ENCODE measurements at regions not wholly inside any gene's neighbourhood (a gene's known extent, or its start where the extent isn't known, plus 50 kb on each side); places are given as distances from the start of the nearest gene placed in this dataset.
"Not testable (repeated sequence)": the region's sequence is repeated elsewhere in the genome, so short reads cannot be mapped to it uniquely, and the experiment has no call there.

DNA sequence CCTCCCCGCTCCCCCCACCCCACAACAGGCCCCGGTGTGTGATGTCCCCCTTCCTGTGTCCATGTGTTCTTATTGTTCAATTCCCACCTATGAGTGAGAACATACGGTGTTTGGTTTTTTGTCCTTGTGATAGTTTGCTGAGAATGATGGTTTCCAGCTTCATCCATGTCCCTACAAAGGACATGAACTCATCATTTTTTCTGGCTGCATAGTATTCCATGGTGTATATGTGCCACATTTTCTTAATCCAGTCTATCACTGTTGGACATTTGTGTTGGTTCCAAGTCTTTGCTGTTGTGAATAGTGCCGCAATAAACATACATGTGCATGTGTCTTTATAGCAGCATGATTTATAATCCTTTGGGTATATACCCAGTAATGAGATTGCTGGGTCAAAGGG, 104.3 kb downstream of the MTPN start:
- not testable (repeated sequence) for H3K36me3 ChIP-seq, DNase-seq, H3K4me3 ChIP-seq, H3K27me3 ChIP-seq, H3K9me3 ChIP-seq

DNA sequence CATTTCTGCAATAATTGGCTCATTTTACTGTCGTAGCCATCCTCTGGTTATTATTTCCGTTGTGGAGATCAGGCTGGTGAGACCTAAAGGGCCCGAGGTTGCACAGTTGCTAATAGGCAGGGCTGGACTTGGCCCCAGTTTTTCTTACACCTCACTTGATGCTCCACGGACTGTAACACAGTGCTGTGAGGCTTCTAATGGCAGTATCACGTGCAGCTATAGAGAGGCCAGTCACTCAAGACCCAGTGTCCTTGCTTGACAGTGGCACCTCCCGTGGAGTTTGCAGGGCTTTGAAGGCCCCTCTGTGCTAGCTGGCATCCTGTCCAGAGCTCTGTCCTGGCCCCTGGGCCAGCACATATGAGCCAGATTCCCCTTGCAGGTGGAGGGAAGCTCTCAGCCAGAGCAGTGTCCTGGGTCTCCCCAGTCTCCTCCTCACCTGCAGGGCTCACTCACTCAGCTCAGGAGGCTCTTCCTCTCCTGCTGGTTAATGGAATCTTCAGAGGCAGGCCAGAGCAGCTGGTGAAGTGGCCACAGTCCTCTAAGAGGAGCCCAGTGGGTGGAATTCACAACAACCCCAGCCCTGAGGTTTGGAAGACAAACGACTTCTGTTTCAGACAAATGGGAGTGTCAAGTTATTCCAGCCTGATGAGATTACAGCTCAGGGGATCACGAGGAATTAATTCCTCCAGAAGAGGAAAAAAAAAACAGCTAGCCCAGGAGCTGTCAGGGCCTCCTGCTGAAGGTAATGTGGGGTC, 114.2 kb upstream of the FAM180A start:
- no peaks in the 10 kb centered on the region for H3K36me3 ChIP-seq
- no peak overlapping the region for H3K4me3 ChIP-seq
- no peak for DNase-seq
- H3K27me3 ChIP-seq, result no peaks in the 10 kb centered on the region
- H3K9me3 ChIP-seq, result no peaks in the 10 kb centered on the region

DNA sequence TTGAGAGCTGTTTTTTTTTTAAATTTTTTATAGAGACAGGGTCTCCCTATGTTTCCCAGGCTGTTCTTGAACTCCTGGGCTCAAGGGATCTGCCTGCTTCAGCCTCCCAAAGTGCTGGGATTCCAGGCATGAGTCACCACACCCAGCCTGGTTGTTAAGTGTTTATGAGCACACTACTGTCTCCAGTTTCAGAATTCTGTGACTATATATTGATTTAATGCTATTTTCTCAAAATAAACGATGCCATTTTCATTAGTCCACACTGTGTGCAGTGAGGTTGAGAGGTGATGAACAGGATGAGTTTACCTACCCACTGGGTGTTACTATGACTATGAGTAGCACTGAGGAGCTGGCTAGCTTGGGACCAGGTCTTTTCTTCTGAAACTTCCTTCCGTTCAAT, 110.9 kb upstream of the FAM180A start:
- Histone ChIP-seq H3K9me3 (no peaks in the 10 kb centered on the region), H3K27me3 (no peaks in the 10 kb centered on the region), H3K4me3 (no peak overlapping the region), H3K36me3 (no peaks in the 10 kb centered on the region)
- peak; percentile 42 for DNase-seq

DNA sequence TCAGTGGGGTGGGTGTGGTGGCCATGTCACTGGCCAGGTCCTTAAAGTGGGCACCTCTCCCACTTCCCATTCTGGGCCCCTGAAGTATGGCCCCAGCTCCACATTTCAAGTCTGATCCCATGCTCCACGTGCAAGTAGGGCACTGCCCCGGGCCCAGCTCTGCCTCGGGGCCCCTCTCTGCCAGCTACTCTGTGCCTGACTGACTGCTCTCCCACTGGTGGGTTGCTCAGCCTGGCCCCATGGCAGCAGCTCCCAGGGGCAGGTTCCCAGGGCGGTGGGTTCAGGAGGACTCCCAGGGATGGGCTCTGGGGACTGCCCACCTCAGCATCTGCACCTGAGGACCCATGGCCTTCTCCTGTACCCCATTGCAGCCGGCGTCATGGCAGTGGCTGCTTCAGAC, 110.2 kb upstream of the FAM180A start:
- DNase-seq, result no peak
- H3K36me3 ChIP-seq, result no peaks in the 10 kb centered on the region
- H3K27me3 ChIP-seq, result no peaks in the 10 kb centered on the region
- H3K9me3 ChIP-seq, result no peaks in the 10 kb centered on the region
- no peak overlapping the region for H3K4me3 ChIP-seq

DNA sequence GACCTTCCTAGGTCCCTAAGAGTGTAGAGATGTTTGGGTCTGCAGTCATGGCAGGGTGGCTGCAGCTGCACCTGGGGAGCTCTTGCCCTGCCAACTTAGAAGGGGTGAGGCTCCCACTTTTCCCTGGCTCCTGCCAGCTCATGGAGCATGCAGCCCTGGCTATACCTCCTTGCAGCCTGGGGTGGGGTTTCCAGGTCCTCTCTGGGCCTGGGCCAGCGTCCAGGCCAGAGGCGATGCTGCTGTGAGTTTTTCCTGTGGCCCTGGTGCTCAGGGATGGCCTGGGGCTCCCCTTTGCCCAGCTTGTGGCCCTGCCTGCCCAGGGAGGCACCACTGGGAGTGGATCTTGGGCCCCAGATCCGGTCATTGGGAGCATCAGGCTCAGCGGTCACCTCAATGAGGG, 109.8 kb upstream of the FAM180A start:
- no peaks in the 10 kb centered on the region for H3K9me3 ChIP-seq
- no peaks in the 10 kb centered on the region for H3K27me3 ChIP-seq
- H3K4me3 ChIP-seq, result no peak overlapping the region
- no peak for DNase-seq
- no peaks in the 10 kb centered on the region for H3K36me3 ChIP-seq

DNA sequence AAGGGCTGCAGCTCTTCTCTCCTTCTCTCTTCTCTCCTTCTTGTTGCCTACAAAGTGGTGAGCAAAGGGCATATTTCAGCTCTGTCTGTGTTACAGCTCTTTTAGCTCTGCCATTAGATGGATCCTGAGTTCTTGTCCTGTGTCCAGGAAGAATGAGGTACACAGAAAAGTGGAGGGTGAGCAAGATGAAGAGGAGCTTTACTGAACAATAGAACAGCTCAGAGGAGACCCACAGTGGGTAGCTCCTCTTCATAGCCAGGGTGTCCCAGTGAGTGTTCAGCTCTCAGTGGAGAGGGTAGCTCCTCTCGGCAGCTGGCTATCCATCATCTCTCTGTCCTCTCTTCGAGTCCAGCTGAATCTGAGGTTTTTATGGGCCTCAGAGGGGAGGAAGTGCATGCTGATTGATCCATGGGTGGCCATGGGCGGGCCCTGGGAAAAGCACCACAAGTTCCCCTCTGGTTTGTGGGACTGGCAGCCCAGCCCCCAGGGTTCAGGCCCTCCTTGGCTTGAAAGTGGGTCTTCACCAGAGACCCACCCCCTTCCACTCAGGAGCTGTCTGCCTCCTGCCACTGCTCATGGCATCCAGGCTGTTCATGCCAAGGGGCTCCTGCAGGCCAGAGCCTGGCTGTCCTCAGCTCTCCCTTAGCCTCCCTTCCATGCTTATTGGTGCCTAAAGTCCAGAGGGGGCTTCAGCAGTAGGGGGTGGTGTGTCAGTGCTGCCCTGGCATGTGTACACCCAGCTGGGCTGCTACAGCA, 109.1 kb upstream of the FAM180A start:
- H3K4me3 ChIP-seq, result no peak overlapping the region
- H3K27me3 ChIP-seq, result no peaks in the 10 kb centered on the region
- H3K9me3 ChIP-seq, result no peaks in the 10 kb centered on the region
- H3K36me3 ChIP-seq, result no peaks in the 10 kb centered on the region
- no peak for DNase-seq

DNA sequence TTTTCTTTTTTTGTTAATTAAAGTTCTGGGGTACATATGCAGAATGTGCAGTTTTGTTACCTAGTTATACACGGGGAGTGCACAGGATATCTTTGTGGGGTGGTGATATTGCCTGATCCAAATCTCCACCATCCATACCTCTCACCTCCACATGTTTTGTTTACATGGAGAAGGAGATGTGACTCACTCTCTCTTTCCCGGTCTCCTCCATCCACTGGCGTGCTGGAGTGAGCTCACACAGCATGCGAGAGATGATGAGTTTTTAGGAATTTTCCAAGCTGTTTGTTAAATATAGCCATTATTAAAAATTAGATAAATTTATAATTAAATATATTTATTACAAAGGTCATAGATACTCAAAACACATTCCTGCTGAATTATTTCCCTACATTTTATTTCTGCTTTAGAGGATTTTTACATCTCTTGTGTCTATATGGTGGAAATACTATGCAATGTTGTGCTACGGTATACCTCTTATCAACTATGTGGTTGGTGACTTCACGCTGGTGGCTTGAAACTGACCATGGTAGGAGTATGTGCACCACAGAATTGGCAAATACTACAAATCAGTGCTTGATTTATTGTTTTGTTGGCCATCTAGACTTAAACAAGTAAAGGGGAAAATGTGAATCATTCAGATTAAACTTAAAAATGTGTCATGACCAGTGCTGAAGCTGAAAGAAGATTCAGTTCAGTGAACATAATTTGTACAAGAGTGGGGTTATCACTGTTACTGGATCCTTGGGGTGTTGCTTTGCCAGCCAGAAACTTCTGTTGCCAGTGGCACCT, 107.9 kb upstream of the FAM180A start:
- H3K27me3 ChIP-seq, result no peaks in the 10 kb centered on the region
- no peak for DNase-seq
- H3K36me3 ChIP-seq, result no peaks in the 10 kb centered on the region
- H3K4me3 ChIP-seq, result no peak overlapping the region
- H3K9me3 ChIP-seq, result no peaks in the 10 kb centered on the region

DNA sequence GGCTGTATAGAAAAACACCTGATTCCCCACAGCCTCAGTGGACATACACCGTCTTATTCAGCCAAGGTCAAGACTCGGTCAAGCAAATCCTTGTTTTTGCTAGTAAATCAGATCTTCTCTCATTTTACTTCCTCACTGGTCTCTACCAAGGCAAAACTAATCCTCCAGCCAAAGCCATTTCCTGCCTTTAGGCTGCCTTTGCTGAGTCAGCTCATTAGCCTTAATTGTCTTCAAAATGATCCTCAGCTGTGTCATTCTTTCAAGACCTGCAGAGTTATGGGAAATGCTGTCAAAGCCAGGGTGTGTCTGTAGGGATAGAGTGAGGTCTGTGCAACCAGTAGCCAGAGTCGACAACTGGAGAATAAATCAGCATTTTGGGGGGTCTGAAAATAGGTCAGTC, 107.2 kb upstream of the FAM180A start:
- Histone ChIP-seq H3K27me3 (no peaks in the 10 kb centered on the region), H3K4me3 (no peak overlapping the region), H3K36me3 (no peaks in the 10 kb centered on the region), H3K9me3 (no peaks in the 10 kb centered on the region)
- no peak for DNase-seq

DNA sequence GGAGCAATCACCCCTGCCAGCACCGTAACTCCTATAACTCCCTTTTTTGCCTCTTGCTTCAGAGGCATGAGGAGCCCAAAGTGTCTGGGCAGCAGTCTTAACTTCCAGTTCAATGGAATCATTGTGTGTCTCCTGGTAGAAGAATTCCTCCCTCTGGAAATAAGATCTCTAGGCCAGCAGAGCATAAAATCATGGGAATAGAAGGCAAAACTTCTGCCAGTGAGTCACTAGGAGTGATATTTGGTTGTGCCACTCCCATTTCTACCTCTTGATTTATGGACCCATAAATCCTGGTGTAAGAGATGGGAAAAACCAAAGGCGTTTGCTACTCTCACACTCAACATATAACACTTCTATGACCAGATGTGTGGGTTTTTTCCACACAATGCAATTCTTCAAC, 104.9 kb upstream of the FAM180A start:
- Histone ChIP-seq H3K9me3 (no peaks in the 10 kb centered on the region), H3K4me3 (no peak overlapping the region), H3K36me3 (no peaks in the 10 kb centered on the region), H3K27me3 (no peaks in the 10 kb centered on the region)
- DNase-seq, result no peak

DNA sequence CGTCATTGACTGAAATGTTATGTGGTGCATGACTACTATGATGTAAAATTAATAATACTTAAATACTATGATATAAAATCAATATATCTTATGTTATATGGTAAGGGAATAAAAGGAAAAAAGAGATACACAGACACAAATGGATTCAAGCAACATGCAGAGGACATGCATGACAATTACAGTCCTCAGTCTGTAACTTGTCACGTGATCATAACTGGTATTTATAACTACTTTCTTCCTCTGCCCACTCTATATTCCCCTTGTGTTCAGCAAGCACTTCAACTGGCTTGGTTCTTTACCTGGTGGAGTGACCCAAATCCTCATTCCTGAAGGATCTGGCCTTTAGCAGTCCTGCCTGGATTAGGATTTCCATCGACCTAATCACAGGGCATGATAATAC, 104.4 kb upstream of the FAM180A start:
- DNase-seq, result no peak
- H3K27me3 ChIP-seq, result no peaks in the 10 kb centered on the region
- H3K4me3 ChIP-seq, result no peak overlapping the region
- no peaks in the 10 kb centered on the region for H3K36me3 ChIP-seq
- H3K9me3 ChIP-seq, result no peaks in the 10 kb centered on the region

DNA sequence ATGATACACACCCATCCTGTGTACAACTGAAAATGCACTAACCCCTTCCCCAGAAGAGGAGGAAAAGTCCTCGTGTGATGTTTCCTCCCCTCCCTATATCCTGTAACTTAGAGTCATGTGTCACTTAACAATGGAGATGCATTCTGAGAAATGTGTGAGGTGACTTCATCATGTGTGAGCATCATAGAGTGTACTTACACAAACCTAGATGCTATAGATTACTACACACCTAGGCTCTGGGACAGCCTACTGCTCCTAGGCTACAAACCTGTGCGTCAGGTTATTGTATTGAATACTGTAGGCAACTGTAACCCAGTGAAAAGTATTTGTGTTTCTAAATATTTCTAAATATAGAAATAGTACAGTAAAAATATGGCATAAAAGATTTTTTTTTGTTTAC, 98.6 kb upstream of the FAM180A start:
- Histone ChIP-seq H3K4me3 (no peak overlapping the region), H3K36me3 (no peaks in the 10 kb centered on the region), H3K27me3 (no peaks in the 10 kb centered on the region), H3K9me3 (no peaks in the 10 kb centered on the region)
- no peak for DNase-seq

DNA sequence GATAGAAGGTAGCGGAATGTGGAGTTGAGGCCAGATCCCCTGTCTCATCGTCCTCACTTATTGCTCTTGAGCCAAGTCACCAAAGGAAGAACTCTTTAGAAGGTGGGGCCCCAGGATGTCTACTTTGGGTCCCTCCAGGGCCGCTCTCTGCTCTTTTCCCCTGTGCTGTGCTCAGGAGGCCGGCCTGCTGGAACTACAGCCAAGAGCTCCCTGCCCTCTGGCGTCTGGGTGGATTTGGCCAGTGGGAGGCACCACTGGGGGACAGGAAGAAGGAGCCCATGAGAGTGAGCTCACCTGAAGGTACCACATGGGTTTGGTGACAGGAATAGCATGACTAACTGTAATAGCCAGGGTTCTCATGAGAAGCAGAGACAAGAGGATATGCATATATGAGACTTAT, 97.7 kb upstream of the FAM180A start:
- H3K27me3 ChIP-seq, result no peaks in the 10 kb centered on the region
- no peaks in the 10 kb centered on the region for H3K36me3 ChIP-seq

DNA sequence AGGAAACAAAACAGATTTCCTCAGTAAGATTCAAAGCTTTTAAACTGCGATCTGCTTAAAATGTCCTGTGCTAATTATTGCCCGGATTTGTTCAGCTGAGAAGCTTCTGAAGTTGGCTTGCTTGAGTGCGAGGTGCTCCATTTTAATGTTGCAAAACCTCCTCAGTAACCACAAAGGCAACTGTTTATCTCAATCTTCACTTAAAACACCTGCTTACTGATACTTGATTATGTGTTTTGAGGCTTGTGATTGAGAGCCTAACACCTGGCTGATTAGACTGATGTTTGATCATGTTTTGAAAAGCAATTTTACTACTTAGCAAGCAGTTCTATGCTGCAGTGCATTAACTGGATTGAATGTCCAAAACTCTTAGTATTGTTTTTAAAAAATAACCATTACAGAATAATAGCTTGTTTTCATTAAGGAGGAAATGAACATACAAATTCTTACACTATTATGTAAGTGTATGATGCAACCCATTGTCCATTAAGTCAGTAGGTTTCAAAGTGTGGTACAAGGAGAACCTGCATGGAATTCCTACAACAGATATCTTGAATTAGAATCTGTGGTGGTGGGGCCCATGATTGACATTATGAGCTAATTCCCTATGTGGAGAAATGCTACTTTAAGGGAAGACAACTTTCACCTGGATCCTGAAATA, 96.9 kb upstream of the FAM180A start:
- Histone ChIP-seq H3K36me3 (no peaks in the 10 kb centered on the region), H3K9me3 (no peaks in the 10 kb centered on the region), H3K4me3 (no peak overlapping the region), H3K27me3 (no peaks in the 10 kb centered on the region)
- no peak for DNase-seq

More for the DNA sequence above, 97.7 kb upstream of the FAM180A start:
- no peak for DNase-seq
- Histone ChIP-seq H3K9me3 (no peaks in the 10 kb centered on the region), H3K4me3 (no peak overlapping the region)

DNA sequence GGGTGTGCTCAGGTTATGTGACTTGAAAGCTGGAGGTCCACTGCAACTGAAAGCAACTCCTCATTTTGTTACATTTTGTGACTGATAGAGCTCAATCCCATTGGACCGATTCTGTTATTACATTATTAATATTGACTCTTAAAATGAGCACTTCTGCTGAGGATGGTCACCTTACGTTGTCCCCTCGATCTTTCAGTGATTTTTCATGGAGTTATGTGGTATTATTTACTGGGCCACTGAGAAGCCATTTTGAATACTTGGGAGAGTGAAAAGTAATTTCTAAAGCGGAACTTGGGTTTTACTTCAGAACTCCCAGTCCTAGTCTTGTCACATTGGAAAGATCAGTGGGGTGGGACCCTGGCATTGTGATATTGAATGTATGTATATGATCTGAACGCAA, 96.3 kb upstream of the FAM180A start:
- Histone ChIP-seq H3K36me3 (no peaks in the 10 kb centered on the region), H3K9me3 (no peaks in the 10 kb centered on the region), H3K4me3 (no peak overlapping the region), H3K27me3 (no peaks in the 10 kb centered on the region)
- no peak for DNase-seq

DNA sequence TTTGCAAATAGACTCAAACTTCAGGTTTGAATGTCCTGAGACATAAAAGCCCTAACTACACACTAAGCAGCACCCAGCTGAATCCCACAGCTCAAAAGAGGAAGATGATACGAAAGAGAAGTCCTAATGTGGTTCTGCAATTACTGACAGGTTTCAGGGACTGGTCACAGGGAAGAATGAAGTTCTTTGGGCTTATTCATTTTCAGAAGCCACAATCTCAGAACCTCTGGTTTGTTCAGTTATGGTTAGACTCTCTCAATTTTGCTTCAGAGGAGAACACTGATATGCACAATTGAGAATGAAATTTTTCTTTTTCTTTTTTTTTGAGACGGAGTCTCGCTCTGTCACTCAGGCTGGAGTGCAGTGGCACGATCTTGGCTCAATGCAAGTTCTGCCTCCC, 94.6 kb upstream of the FAM180A start:
- Histone ChIP-seq H3K36me3 (no peaks in the 10 kb centered on the region), H3K27me3 (no peaks in the 10 kb centered on the region), H3K4me3 (no peak overlapping the region), H3K9me3 (no peaks in the 10 kb centered on the region)
- no peak for DNase-seq

DNA sequence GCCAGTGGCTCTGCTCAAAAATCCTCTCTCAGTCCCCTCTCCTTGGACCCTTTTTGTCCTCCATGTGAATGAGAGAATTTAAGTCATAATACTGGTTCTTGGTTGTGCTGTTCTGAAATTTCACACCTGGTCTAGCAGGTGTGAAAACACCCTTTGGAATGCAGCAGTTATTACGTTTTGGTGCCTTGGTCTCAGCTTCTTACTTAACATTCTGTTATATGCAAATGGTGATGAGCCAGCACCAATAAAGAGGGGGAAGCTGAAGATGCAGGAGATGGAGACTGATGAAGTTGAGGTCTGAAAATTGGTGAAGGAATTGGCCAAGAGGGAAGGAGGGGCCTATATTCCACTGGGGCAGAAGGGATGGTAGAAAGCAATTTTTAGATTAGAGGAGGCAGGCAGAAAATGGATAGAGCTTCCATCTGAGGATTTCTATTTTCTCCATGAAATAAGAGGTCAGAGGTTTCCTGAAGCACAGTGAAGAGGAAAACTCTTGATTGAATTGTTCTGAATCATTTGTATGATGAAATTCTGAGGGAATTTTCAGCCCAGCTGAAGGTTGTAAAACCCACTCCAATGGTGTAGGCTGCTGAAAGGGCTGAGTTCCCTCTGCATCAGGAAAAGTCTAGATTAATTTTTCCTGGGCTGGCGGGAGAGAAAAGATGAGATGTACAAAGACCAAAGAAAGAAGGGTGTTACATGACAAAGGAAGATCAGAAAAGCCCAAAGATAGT, 94.0 kb upstream of the FAM180A start:
- DNase-seq, result no peak

More for the DNA sequence above, 94.0 kb upstream of the FAM180A start:
- no peaks in the 10 kb centered on the region for H3K36me3 ChIP-seq
- no peak overlapping the region for H3K4me3 ChIP-seq
- no peaks in the 10 kb centered on the region for H3K27me3 ChIP-seq
- no peaks in the 10 kb centered on the region for H3K9me3 ChIP-seq
